IMR-90 (cell line): ENCODE measurements at regions not wholly inside any gene's neighbourhood (a gene's known extent, or its start where the extent isn't known, plus 50 kb on each side); places are given as distances from the start of the nearest gene placed in this dataset.

ENCODE experiments used
- ATAC-seq: fragments of 200-7000 bp; cut with Tn5 transposase; 2 replicates; pipeline ENCODE4 v1.9.1; 2020; ENCODE audit warnings: low read depth, mild to moderate bottlenecking, moderate library complexity
- BruUV-seq: library from RNA; stranded (reverse); fragments of 400-500 nt; replicated peaks from 2 replicates; lab custom pipeline; 2021; lab: Mats Ljungman, UMichigan
- CTCF ChIA-PET: fragments of 300-600 bp; formaldehyde crosslinking; extraction: SDS; loops from one replicate; lab custom pipeline; 2021; ENCODE audit warnings: antibody characterized with exemption; lab: Yijun Ruan, JAX
- POLR2A ChIA-PET: fragments of 300-600 bp; sonication (Branson Sonifier 250); formaldehyde crosslinking; loops from one replicate; lab custom pipeline; 2022; ENCODE audit warnings: antibody characterized with exemption; ENCODE audit not compliant: unreplicated experiment; lab: Charles Lee
- DNase-seq: peaks from one replicate; pipeline ENCODE4 v3.0.0; 2013
- H2AFZ ChIP-seq: replicated peaks from 2 replicates; pipeline ENCODE3; 2013; ENCODE audit warnings: low read length, mild to moderate bottlenecking; ENCODE audit not compliant: poor library complexity
- H2AK5ac ChIP-seq: 2 replicates; pipeline ENCODE4 v1.6.1; 2013; ENCODE audit warnings: low read depth, low read length, inconsistent platforms
- H2AK9ac ChIP-seq: replicated peaks from 2 replicates; pipeline ENCODE3; 2013; ENCODE audit warnings: mild to moderate bottlenecking, low read depth, low read length, moderate library complexity; ENCODE audit not compliant: poor library complexity
- H2BK120ac ChIP-seq: 2 replicates; pipeline ENCODE4 v1.6.1; 2013; ENCODE audit warnings: low read depth, low read length, inconsistent platforms
- H2BK15ac ChIP-seq: 3 replicates; pipeline ENCODE4 v1.6.1; 2013; ENCODE audit warnings: low read depth, low read length, inconsistent platforms
- H2BK20ac ChIP-seq: 2 replicates; pipeline ENCODE4 v1.6.1; 2013; ENCODE audit warnings: low read depth, mild to moderate bottlenecking, inconsistent platforms, low read length, moderate library complexity
- H2BK5ac ChIP-seq: 2 replicates; pipeline ENCODE4 v1.6.1; 2013; ENCODE audit warnings: mild to moderate bottlenecking, low read depth, low read length, inconsistent platforms; ENCODE audit not compliant: poor library complexity, severe bottlenecking
- H3K14ac ChIP-seq: replicated peaks from 2 replicates; pipeline ENCODE4 v1.6.1; 2013; ENCODE audit warnings: low read depth, low read length, inconsistent platforms
- H3K18ac ChIP-seq: 2 replicates; pipeline ENCODE4 v1.6.1; 2013; ENCODE audit warnings: low read depth, low read length, control low read depth
- H3K23ac ChIP-seq: 2 replicates; pipeline ENCODE4 v1.6.1; 2013; ENCODE audit warnings: low read depth, low read length, inconsistent platforms
- H3K27ac ChIP-seq: 2 replicates; pipeline ENCODE4 v1.5.1; 2013; ENCODE audit warnings: mild to moderate bottlenecking, control low read depth, low read length; ENCODE audit not compliant: insufficient read depth
- H3K27me3 ChIP-seq: 2 replicates; pipeline ENCODE4 v1.6.1; 2013; ENCODE audit warnings: low read length; ENCODE audit not compliant: control insufficient read depth, insufficient read depth
- H3K36me3 ChIP-seq: 2 replicates; pipeline ENCODE4 v1.6.1; 2013; ENCODE audit warnings: low read length, mixed read lengths; ENCODE audit not compliant: control insufficient read depth, insufficient read depth
- H3K4ac ChIP-seq: 2 replicates; pipeline ENCODE4 v1.6.1; 2013; ENCODE audit warnings: low read depth, low read length, inconsistent platforms
- H3K4me1 ChIP-seq: 2 replicates; pipeline ENCODE4 v1.6.1; 2013; ENCODE audit warnings: low read length, mixed read lengths; ENCODE audit not compliant: control insufficient read depth, insufficient read depth
- H3K4me2 ChIP-seq: 2 replicates; pipeline ENCODE4 v1.6.1; 2013; ENCODE audit warnings: low read depth, mild to moderate bottlenecking, control low read depth, low read length, moderate library complexity
- H3K4me3 ChIP-seq: 2 replicates; pipeline ENCODE4 v1.5.1; 2013; ENCODE audit warnings: low read depth, mild to moderate bottlenecking, control low read depth, low read length, moderate library complexity; ENCODE audit not compliant: insufficient read depth
- H3K56ac ChIP-seq: 2 replicates; pipeline ENCODE4 v1.6.1; 2013; ENCODE audit warnings: low read length, inconsistent platforms; ENCODE audit not compliant: insufficient read depth; ENCODE audit errors: extremely low read depth
- H3K79me1 ChIP-seq, 2 experiments: 2 replicates each; pipeline ENCODE4 v1.6.1; 2013; ENCODE audit warnings: low read length in 2 of 2, inconsistent platforms in 1 of 2, low read depth in 1 of 2
- H3K9ac ChIP-seq: 2 replicates; pipeline ENCODE4 v1.6.1; 2013; ENCODE audit warnings: low read depth, low read length, control low read depth
- H3K9me1 ChIP-seq: 2 replicates; pipeline ENCODE4 v1.6.1; 2013; ENCODE audit warnings: low read length, inconsistent platforms; ENCODE audit not compliant: insufficient read depth
- H3K9me3 ChIP-seq: 2 replicates; pipeline ENCODE4 v1.6.1; 2013; ENCODE audit warnings: low read length; ENCODE audit not compliant: control insufficient read depth, insufficient read depth
- H4K20me1 ChIP-seq: 2 replicates; pipeline ENCODE4 v1.6.1; 2013; ENCODE audit warnings: low read length, inconsistent platforms; ENCODE audit not compliant: insufficient read depth
- H4K5ac ChIP-seq: 2 replicates; pipeline ENCODE4 v1.6.1; 2013; ENCODE audit warnings: mild to moderate bottlenecking, low read depth, low read length, control low read depth
- H4K8ac ChIP-seq, 2 experiments: 2 replicates each; pipeline ENCODE4 v1.6.1; 2013; ENCODE audit warnings: low read depth in 2 of 2, low read length in 2 of 2, control low read depth in 1 of 2, inconsistent platforms in 1 of 2
- H4K91ac ChIP-seq: 2 replicates; pipeline ENCODE4 v1.6.1; 2013; ENCODE audit warnings: low read depth, low read length, inconsistent platforms; ENCODE audit not compliant: insufficient read depth
- CEBPB ChIP-seq: IDR thresholded peaks from 2 replicates; pipeline ENCODE4 v1.6.1; 2012; ENCODE audit warnings: low read depth, low read length, improper control_type of control experiment
- MAZ ChIP-seq: IDR thresholded peaks from 2 replicates; pipeline ENCODE4 v1.6.1; 2012; ENCODE audit warnings: low read depth, mild to moderate bottlenecking, low read length, improper control_type of control experiment, moderate library complexity, borderline replicate concordance
- NFE2L2 ChIP-seq: fragments of 150-350 bp; IDR thresholded peaks from 2 replicates; pipeline ENCODE4 v1.6.1; 2016; ENCODE audit warnings: low read depth, mild to moderate bottlenecking, low read length
- WGBS, 2 experiments: methylation state at CpG; one replicate each; pipeline versions ENCODE4 v1.1.5 to v1.1.7; 2013; ENCODE audit warnings: missing lambda C conversion rate in 2 of 2; ENCODE audit not compliant: insufficient read length in 1 of 2; ENCODE audit errors: extremely low coverage in 2 of 2; 5-methylcytosine and 5-hydroxymethylcytosine counted together
- dilution Hi-C: fragments of 300-500 bp; cut with HindIII; formaldehyde crosslinking; loops from one replicate; pipeline ENCODE4 v1.14.3; 2018; ENCODE audit warnings: low sequenced_read_pairs; ENCODE audit not compliant: unreplicated experiment
- in situ Hi-C: fragments of 300-500 bp; cut with MboI; formaldehyde crosslinking; loops from 3 replicates; pipeline ENCODE4 v1.14.3; 2019; ENCODE audit warnings: low sequenced_read_pairs, inconsistent platforms, mixed read lengths
- intact Hi-C: fragments of 100-400 bp; cut with micrococcal nuclease; formaldehyde crosslinking; loops from 2 replicates; pipeline ENCODE4 v1.10.0; 2022

DNA sequence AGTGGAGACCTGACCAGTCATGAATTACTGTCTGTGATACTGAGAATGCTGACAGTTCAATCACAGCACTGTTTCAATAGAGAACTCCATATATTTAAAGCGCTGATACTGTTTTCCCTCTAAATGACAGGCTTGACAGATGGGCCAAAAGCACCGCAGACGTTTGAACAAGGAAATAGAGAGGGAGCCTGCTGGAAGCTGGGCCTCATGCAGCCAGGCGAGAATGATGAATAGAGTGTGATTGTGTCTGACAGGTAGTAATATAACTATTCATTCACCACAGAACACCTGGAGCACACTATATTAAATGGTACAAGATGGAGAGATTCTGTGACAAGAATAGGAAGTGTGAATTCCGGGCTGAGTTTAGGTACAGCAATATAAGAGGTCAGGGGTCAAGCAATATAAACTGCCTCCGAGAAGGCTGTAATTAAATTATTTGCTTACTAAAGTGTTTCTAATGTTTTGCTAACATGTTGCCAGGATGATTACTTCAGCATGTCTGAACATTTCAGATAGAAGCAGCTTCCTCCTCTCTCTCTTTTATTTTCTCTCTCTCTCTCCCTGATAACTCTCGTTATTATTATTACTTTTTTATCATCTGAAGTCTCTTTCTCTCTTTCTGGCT is 297.7 kb downstream of the CSNK1G3 start:
- Histone ChIP-seq H3K9me1 (no peaks in the 10 kb centered on the region), H2AFZ (no peak overlapping the region), H3K27ac (no peak overlapping the region), H2BK20ac (no peak overlapping the region), H3K36me3 (no peaks in the 10 kb centered on the region), H2AK9ac (no peak overlapping the region), H3K56ac (no peak overlapping the region), H3K9me3 (no peaks in the 10 kb centered on the region), H2BK120ac (no peak overlapping the region), H2BK15ac (no peak overlapping the region), H3K18ac (no peak overlapping the region), H3K4me2 (no peak overlapping the region), H3K27me3 (no peaks in the 10 kb centered on the region), H3K79me1 (no peaks in the 10 kb centered on the region), H3K9ac (no peak overlapping the region), H3K4ac (no peak overlapping the region), H4K91ac (no peak overlapping the region), H2AK5ac (no peak overlapping the region), H4K5ac (no peak overlapping the region), H3K4me1 (peaks cover 7% of the 10 kb centered on the region; the same call in 1 of the 2 replicates), H3K14ac (no peak overlapping the region), H3K4me3 (no peak overlapping the region), H4K20me1 (no peaks in the 10 kb centered on the region), H3K23ac (no peak overlapping the region), H4K8ac (no peak overlapping the region), H2BK5ac (no peak overlapping the region)
- intact Hi-C loops (no loop called here), dilution Hi-C loops (no loop called here), in situ Hi-C loops (no loop called here)
- TF ChIP-seq MAZ = no peak
- TF ChIP-seq CEBPB = no peak
- no peak for TF ChIP-seq NFE2L2
- POLR2A ChIA-PET = no interaction called here
- ATAC-seq = no peak
- CTCF ChIA-PET = interaction anchor here (1.2 kb wide), 1 partner anchor 25 kb away, joined by 4 read pairs; no protein-coding TSS in a partner anchor
- no CpG with 5 or more reads among the region's 7 CpGs for WGBS, 2 experiments
- DNase-seq = no peak
- no TSS peak for BruUV-seq
